ENCODE measurements at regions not wholly inside any gene's neighbourhood (a gene's known extent, or its start where the extent isn't known, plus 50 kb on each side); places are given as distances from the start of the nearest gene placed in this dataset.

GRCh38 chr4:176919631-176920030 lies 126.9 kb upstream of the VEGFC start:
- intact Hi-C loops (cut with DNase I): no loop called here
- Histone ChIP-seq H3K36me3 (no peaks in the 10 kb centered on the region), H3K27ac (no peak overlapping the region), H3K9me3 (peaks cover 0 to 5% (median 0%) of the 10 kb centered on the region in 3 donors), H3K27me3 (no peaks in the 10 kb centered on the region), H3K4me1 (no peaks in the 10 kb centered on the region), H3K4me3 (no peak overlapping the region)
- WGBS, 2 donors: 79 to 84% methylated on average over 2 of the region's 2 CpGs
- no peak for TF ChIP-seq POLR2A (IDR thresholded peaks at IDR 0.05)
- no peak for TF ChIP-seq CTCF (IDR thresholded peaks at IDR 0.05)
- DNase-seq: no peak

- TF ChIP-seq CTCF (IDR thresholded peaks at IDR 0.05) (no peak), POLR2A (IDR thresholded peaks at IDR 0.05) (no peak)
- Histone ChIP-seq H3K27ac (no peak overlapping the region), H3K36me3 (no peaks in the 10 kb centered on the region), H3K4me1 (no peaks in the 10 kb centered on the region), H3K9me3 (peaks cover 0 to 3% (median 0%) of the 10 kb centered on the region in 3 donors), H3K27me3 (no peaks in the 10 kb centered on the region), H3K4me3 (no peak overlapping the region)
- DNase-seq: no peak
- intact Hi-C loops (cut with DNase I): no loop called here
- WGBS, 2 donors: 43 to 46% methylated on average over 4 of the region's 4 CpGs
Observed at GRCh38 chr4:176920694-176921093, 128.0 kb upstream of the VEGFC start.

GRCh38 chr4:176921256-176921655 lies 128.5 kb upstream of the VEGFC start:
- Histone ChIP-seq H3K36me3 (no peaks in the 10 kb centered on the region), H3K9me3 (no peaks in the 10 kb centered on the region), H3K27ac (no peak overlapping the region), H3K4me3 (no peak overlapping the region), H3K4me1 (no peaks in the 10 kb centered on the region), H3K27me3 (no peaks in the 10 kb centered on the region)
- TF ChIP-seq CTCF (IDR thresholded peaks at IDR 0.05) (no peak), POLR2A (IDR thresholded peaks at IDR 0.05) (no peak)
- 55 to 58% methylated on average over 4 of the region's 4 CpGs for WGBS, 2 donors
- intact Hi-C loops (cut with DNase I): no loop called here
- no peak for DNase-seq

- no peak for TF ChIP-seq CTCF (IDR thresholded peaks at IDR 0.05)
- TF ChIP-seq POLR2A (IDR thresholded peaks at IDR 0.05): no peak
- Histone ChIP-seq H3K27ac (no peak overlapping the region), H3K4me3 (no peak overlapping the region), H3K27me3 (no peaks in the 10 kb centered on the region), H3K9me3 (no peaks in the 10 kb centered on the region), H3K4me1 (peaks cover 0 to 7% (median 0%) of the 10 kb centered on the region in 3 donors), H3K36me3 (no peaks in the 10 kb centered on the region)
- WGBS, 2 donors: 96 to 98% methylated on average over 4 of the region's 4 CpGs
- intact Hi-C loops (cut with DNase I): no loop called here
- no peak for DNase-seq
Observed at GRCh38 chr4:176924238-176924637, 131.5 kb upstream of the VEGFC start.

GRCh38 chr4:176925962-176926361 lies 133.2 kb upstream of the VEGFC start:
- Histone ChIP-seq H3K4me1 (peaks cover 0 to 7% (median 0%) of the 10 kb centered on the region in 3 donors), H3K36me3 (no peaks in the 10 kb centered on the region), H3K27ac (no peak overlapping the region), H3K4me3 (no peak overlapping the region), H3K9me3 (no peaks in the 10 kb centered on the region), H3K27me3 (no peaks in the 10 kb centered on the region)
- intact Hi-C loops (cut with DNase I): no loop called here
- 79 to 86% methylated on average over 2 of the region's 2 CpGs for WGBS, 2 donors
- TF ChIP-seq POLR2A (IDR thresholded peaks at IDR 0.05) (no peak), CTCF (IDR thresholded peaks at IDR 0.05) (no peak)
- DNase-seq: no peak
